WI38 (cell line): ENCODE measurements at regions not wholly inside any gene's neighbourhood (a gene's known extent, or its start where the extent isn't known, plus 50 kb on each side); places are given as distances from the start of the nearest gene placed in this dataset.

Experiments used
- H3K4me3 ChIP-seq: 2 replicates; pipeline ENCODE4 v1.5.1; 2011; ENCODE audit warnings: low read depth, mild to moderate bottlenecking, control low read depth, low read length
- CTCF ChIP-seq: IDR thresholded peaks from 2 replicates; pipeline ENCODE4 v1.5.1; 2012; ENCODE audit warnings: low read depth, mild to moderate bottlenecking, control low read depth, low read length

GRCh38 chr3:135622656-135623055 is 342.9 kb upstream of the PPP2R3A start:
- TF ChIP-seq CTCF = no peak
- H3K4me3 ChIP-seq = no peak overlapping the region

GRCh38 chr3:135623558-135623957 is 342.0 kb upstream of the PPP2R3A start:
- no peak for TF ChIP-seq CTCF
- H3K4me3 ChIP-seq = no peak overlapping the region

GRCh38 chr3:135627057-135627456 is 338.5 kb upstream of the PPP2R3A start:
- no peak for TF ChIP-seq CTCF
- no peak overlapping the region for H3K4me3 ChIP-seq

GRCh38 chr3:135629701-135630408 is 335.7 kb upstream of the PPP2R3A start:
- TF ChIP-seq CTCF = no peak
- H3K4me3 ChIP-seq = no peak overlapping the region

GRCh38 chr3:135632556-135633065 is 332.9 kb upstream of the PPP2R3A start:
- no peak overlapping the region for H3K4me3 ChIP-seq
- TF ChIP-seq CTCF = no peak

GRCh38 chr3:135633078-135633477 is 332.4 kb upstream of the PPP2R3A start:
- no peak for TF ChIP-seq CTCF
- H3K4me3 ChIP-seq = no peak overlapping the region

- H3K4me3 ChIP-seq = no peak overlapping the region
- no peak for TF ChIP-seq CTCF
Observed at GRCh38 chr3:135636596-135636995, 328.9 kb upstream of the PPP2R3A start.
